Upper lobe of left lung (tissue), 4 donors: ENCODE measurements at regions not wholly inside any gene's neighbourhood (a gene's known extent, or its start where the extent isn't known, plus 50 kb on each side); places are given as distances from the start of the nearest gene placed in this dataset.

Source experiments
- EP300 ChIP-seq, 4 donors: sonication (generic); formaldehyde crosslinking; IDR thresholded peaks; one replicate each; pipeline ENCODE4 v1.5.1; 2017; ENCODE audit warnings: antibody characterized with exemption in 4 of 4, control low read depth in 2 of 4
- POLR2A ChIP-seq, 4 donors: fragments of 450-650 bp; IDR thresholded peaks; one replicate each; pipeline ENCODE4 v1.5.1; 2016 to 2017; ENCODE audit warnings: antibody characterized with exemption in 4 of 4, mild to moderate bottlenecking in 2 of 4
- POLR2AphosphoS5 ChIP-seq, 2 donors: sonication (generic); formaldehyde crosslinking; IDR thresholded peaks; one replicate each; pipeline ENCODE4 v1.5.1; 2017; ENCODE audit warnings: antibody characterized with exemption in 2 of 2
- TF ChIP-seq, protein P1 (sequence below), 6 experiments: fragments of 450-650 bp in 4 of 6; fragments of 200-600 bp in 2 of 6; sonication (generic) in 2 of 6; IDR thresholded peaks; one replicate each; pipeline ENCODE4 v1.5.1; 2016 to 2019; ENCODE audit warnings: antibody characterized with exemption in 6 of 6

DNA sequence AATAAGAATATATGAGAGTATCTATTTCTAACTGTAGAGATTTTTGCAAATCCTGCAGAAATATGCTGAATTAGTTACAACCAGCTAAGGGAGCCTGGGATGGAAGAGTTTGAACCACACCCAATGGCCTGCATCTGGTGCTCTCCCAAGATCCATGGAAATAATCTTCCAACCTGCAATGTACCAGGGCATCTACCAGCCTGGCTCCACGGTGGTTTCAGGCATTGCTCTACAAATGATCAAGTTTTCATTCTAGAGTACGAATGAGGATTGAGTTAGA, 61.4 kb upstream of the IL1R1 start:
- TF ChIP-seq, protein P1, sequence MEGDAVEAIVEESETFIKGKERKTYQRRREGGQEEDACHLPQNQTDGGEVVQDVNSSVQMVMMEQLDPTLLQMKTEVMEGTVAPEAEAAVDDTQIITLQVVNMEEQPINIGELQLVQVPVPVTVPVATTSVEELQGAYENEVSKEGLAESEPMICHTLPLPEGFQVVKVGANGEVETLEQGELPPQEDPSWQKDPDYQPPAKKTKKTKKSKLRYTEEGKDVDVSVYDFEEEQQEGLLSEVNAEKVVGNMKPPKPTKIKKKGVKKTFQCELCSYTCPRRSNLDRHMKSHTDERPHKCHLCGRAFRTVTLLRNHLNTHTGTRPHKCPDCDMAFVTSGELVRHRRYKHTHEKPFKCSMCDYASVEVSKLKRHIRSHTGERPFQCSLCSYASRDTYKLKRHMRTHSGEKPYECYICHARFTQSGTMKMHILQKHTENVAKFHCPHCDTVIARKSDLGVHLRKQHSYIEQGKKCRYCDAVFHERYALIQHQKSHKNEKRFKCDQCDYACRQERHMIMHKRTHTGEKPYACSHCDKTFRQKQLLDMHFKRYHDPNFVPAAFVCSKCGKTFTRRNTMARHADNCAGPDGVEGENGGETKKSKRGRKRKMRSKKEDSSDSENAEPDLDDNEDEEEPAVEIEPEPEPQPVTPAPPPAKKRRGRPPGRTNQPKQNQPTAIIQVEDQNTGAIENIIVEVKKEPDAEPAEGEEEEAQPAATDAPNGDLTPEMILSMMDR (IDR thresholded peaks at IDR 0.05), result no peak
- no peak for TF ChIP-seq POLR2A (IDR thresholded peaks at IDR 0.05)
- no peak for TF ChIP-seq POLR2AphosphoS5 (IDR thresholded peaks at IDR 0.05)
- TF ChIP-seq EP300 (IDR thresholded peaks at IDR 0.05), result no peak
